T-helper 2 cell (primary cell): ENCODE measurements at regions not wholly inside any gene's neighbourhood (a gene's known extent, or its start where the extent isn't known, plus 50 kb on each side); places are given as distances from the start of the nearest gene placed in this dataset.

ENCODE experiments used
- DNase-seq, 5 experiments: peaks; one replicate each; pipeline versions ENCODE4 v3.0.0 to v3.0.0-alpha.2; 2012 to 2022

- peak in 2 of 5 experiments; percentile 13 to 80 for DNase-seq
These were observed 122.1 kb upstream of the TPRG1 start for GRCh38 chr3:189049458-189050236.

GRCh38 chr3:189053322-189053721 is 118.4 kb upstream of the TPRG1 start:
- DNase-seq, result no peak

- DNase-seq, result no peak
These were observed 115.0 kb upstream of the TPRG1 start for GRCh38 chr3:189056646-189057335.

- no peak for DNase-seq
These were observed 114.4 kb upstream of the TPRG1 start for GRCh38 chr3:189057369-189057768.

- no peak for DNase-seq
These were observed 113.7 kb upstream of the TPRG1 start for GRCh38 chr3:189058071-189058470.

- no peak for DNase-seq
These were observed 100.8 kb upstream of the TPRG1 start for GRCh38 chr3:189070965-189071364.

GRCh38 chr3:189071446-189071845 is 100.3 kb upstream of the TPRG1 start:
- peak in 1 of 5 experiments; percentile 91 for DNase-seq

GRCh38 chr3:189076449-189076848 is 95.3 kb upstream of the TPRG1 start:
- DNase-seq, result no peak

- DNase-seq, result peak in 1 of 5 experiments; percentile 68
These were observed 91.0 kb upstream of the TPRG1 start for GRCh38 chr3:189080745-189081144.

- no peak for DNase-seq
These were observed 88.9 kb upstream of the TPRG1 start for GRCh38 chr3:189082666-189083427.

GRCh38 chr3:189084620-189085019 is 87.2 kb upstream of the TPRG1 start:
- DNase-seq, result no peak

- no peak for DNase-seq
These were observed 79.2 kb upstream of the TPRG1 start for GRCh38 chr3:189092547-189092946.

- no peak for DNase-seq
These were observed 77.2 kb upstream of the TPRG1 start for GRCh38 chr3:189094539-189094938.

- DNase-seq, result no peak
These were observed 75.7 kb upstream of the TPRG1 start for GRCh38 chr3:189096092-189096491.

- DNase-seq, result no peak
These were observed 72.7 kb upstream of the TPRG1 start for GRCh38 chr3:189099031-189099471.

- DNase-seq, result no peak
These were observed 72.1 kb upstream of the TPRG1 start for GRCh38 chr3:189099505-189100290.

GRCh38 chr3:189100866-189101265 is 70.9 kb upstream of the TPRG1 start:
- no peak for DNase-seq

GRCh38 chr3:189101594-189101993 is 70.2 kb upstream of the TPRG1 start:
- DNase-seq, result no peak

- DNase-seq, result no peak
These were observed 68.6 kb upstream of the TPRG1 start for GRCh38 chr3:189103208-189103607.

GRCh38 chr3:189108067-189108466 is 63.7 kb upstream of the TPRG1 start:
- no peak for DNase-seq

- no peak for DNase-seq
These were observed 63.0 kb upstream of the TPRG1 start for GRCh38 chr3:189108735-189109134.

- DNase-seq, result no peak
These were observed 62.6 kb upstream of the TPRG1 start for GRCh38 chr3:189109145-189109544.

- DNase-seq, result no peak
These were observed 54.7 kb upstream of the TPRG1 start for GRCh38 chr3:189117087-189117486.
